ENCODE measurements at regions not wholly inside any gene's neighbourhood (a gene's known extent, or its start where the extent isn't known, plus 50 kb on each side); places are given as distances from the start of the nearest gene placed in this dataset.

DNA sequence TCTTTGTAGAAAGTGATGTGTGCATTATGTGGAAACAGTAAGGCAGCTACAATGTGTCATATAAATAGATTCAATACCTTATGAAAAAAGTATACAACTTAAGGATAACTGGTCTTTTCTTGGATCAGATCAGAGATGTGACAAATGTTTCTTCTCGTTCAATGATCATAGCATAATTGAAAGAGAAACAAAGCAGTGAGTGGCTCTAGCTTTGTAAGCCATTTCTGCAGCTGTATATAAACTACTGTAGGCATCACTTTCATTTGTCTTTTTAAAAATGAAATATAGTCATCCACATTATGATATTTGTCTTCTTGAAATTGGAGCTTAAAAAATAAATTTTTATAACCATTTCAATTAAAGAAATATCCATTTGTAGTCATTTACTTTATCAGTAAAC, 63.8 kb upstream of the LMO3 start:
- no peaks in the 10 kb centered on the region for H3K4me1 ChIP-seq (ENCODE audit: control insufficient read depth, insufficient read depth, low read length)
- WGBS (ENCODE audit: insufficient coverage, low lambda C conversion rate): no CpG with 5 or more reads among the region's 1 CpG
- no peaks in the 10 kb centered on the region for H3K36me3 ChIP-seq (ENCODE audit: control insufficient read depth, insufficient read depth, low read length)
- no peak overlapping the region for H3K4me3 ChIP-seq (ENCODE audit: low read length)
- H3K27ac ChIP-seq (ENCODE audit: low read length): no peak overlapping the region
- no peak for DNase-seq
- no peaks in the 10 kb centered on the region for H3K9me3 ChIP-seq (ENCODE audit: control insufficient read depth, low read depth, low read length)
- H3K27me3 ChIP-seq (ENCODE audit: control insufficient read depth, insufficient read depth, low read length): no peaks in the 10 kb centered on the region

GRCh38 chr12:16668198-16668597, 62.2 kb upstream of the LMO3 start:
- DNase-seq: no peak
- H3K36me3 ChIP-seq (ENCODE audit: control insufficient read depth, insufficient read depth, low read length): no peaks in the 10 kb centered on the region
- no CpG with 5 or more reads among the region's 2 CpGs for WGBS (ENCODE audit: insufficient coverage, low lambda C conversion rate)

GRCh38 chr12:16658699-16659098, 52.7 kb upstream of the LMO3 start:
- no peak for DNase-seq
- Histone ChIP-seq H3K27me3 (ENCODE audit: control insufficient read depth, insufficient read depth, low read length) (no peaks in the 10 kb centered on the region), H3K4me1 (ENCODE audit: control insufficient read depth, insufficient read depth, low read length) (no peaks in the 10 kb centered on the region), H3K27ac (ENCODE audit: low read length) (no peak overlapping the region), H3K9me3 (ENCODE audit: control insufficient read depth, low read depth, low read length) (peaks cover 5% of the 10 kb centered on the region), H3K4me3 (ENCODE audit: low read length) (no peak overlapping the region), H3K36me3 (ENCODE audit: control insufficient read depth, insufficient read depth, low read length) (no peaks in the 10 kb centered on the region)
- WGBS (ENCODE audit: insufficient coverage, low lambda C conversion rate): no CpG with 5 or more reads among the region's 1 CpG

More at GRCh38 chr12:16668198-16668597, 62.2 kb upstream of the LMO3 start:
- Histone ChIP-seq H3K27me3 (ENCODE audit: control insufficient read depth, insufficient read depth, low read length) (no peaks in the 10 kb centered on the region), H3K9me3 (ENCODE audit: control insufficient read depth, low read depth, low read length) (no peaks in the 10 kb centered on the region), H3K27ac (ENCODE audit: low read length) (no peak overlapping the region), H3K4me1 (ENCODE audit: control insufficient read depth, insufficient read depth, low read length) (no peaks in the 10 kb centered on the region), H3K4me3 (ENCODE audit: low read length) (no peak overlapping the region)

Measured in large intestine (tissue), 3 donors.